Prostate gland (tissue), 2 donors: ENCODE measurements at regions not wholly inside any gene's neighbourhood (a gene's known extent, or its start where the extent isn't known, plus 50 kb on each side); places are given as distances from the start of the nearest gene placed in this dataset.

Experiments
- POLR2A ChIP-seq: fragments of 450-650 bp; IDR thresholded peaks from one replicate; pipeline ENCODE4 v1.6.1; 2016; ENCODE audit warnings: antibody characterized with exemption, mild to moderate bottlenecking
- TF ChIP-seq, protein P1 (sequence below), 4 experiments: fragments of 200-600 bp in 2 of 4; fragments of 450-650 bp in 2 of 4; sonication (generic) in 2 of 4; IDR thresholded peaks; 1 replicate in 3 of 4; 2 replicates in 1 of 4; pipeline ENCODE4 v1.5.1; 2016 to 2019; ENCODE audit warnings: antibody characterized with exemption in 4 of 4, mild to moderate bottlenecking in 2 of 4, moderate library complexity in 2 of 4

DNA sequence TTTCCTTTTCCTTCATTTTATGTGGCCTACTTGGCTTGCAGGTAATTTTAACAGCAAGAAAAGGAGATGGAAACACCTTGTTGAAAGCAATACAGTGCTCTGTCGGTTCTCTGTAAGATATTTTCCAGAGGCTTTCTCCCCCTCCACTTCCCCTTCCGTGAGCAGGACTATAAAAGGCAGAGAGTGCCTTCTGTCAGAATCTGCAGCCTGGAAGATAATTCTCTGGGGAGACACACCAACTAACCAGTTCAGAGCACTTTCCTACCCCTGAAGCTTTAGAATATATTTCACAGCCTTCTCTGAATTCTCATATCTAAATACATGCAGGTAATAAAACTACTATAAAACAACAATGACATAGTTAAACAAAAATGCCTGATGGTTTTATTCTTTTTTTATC lies 141.1 kb downstream of the IDS start:
- no peak for TF ChIP-seq POLR2A
- TF ChIP-seq, protein P1, sequence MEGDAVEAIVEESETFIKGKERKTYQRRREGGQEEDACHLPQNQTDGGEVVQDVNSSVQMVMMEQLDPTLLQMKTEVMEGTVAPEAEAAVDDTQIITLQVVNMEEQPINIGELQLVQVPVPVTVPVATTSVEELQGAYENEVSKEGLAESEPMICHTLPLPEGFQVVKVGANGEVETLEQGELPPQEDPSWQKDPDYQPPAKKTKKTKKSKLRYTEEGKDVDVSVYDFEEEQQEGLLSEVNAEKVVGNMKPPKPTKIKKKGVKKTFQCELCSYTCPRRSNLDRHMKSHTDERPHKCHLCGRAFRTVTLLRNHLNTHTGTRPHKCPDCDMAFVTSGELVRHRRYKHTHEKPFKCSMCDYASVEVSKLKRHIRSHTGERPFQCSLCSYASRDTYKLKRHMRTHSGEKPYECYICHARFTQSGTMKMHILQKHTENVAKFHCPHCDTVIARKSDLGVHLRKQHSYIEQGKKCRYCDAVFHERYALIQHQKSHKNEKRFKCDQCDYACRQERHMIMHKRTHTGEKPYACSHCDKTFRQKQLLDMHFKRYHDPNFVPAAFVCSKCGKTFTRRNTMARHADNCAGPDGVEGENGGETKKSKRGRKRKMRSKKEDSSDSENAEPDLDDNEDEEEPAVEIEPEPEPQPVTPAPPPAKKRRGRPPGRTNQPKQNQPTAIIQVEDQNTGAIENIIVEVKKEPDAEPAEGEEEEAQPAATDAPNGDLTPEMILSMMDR (IDR thresholded peaks at IDR 0.05), result no peak
